NCI-H460 (cell line): ENCODE measurements at regions not wholly inside any gene's neighbourhood (a gene's known extent, or its start where the extent isn't known, plus 50 kb on each side); places are given as distances from the start of the nearest gene placed in this dataset.
"Not testable (repeated sequence)": the region's sequence is repeated elsewhere in the genome, so short reads cannot be mapped to it uniquely, and the experiment has no call there.

ENCODE experiments used
- DNase-seq: peaks from one replicate; pipeline ENCODE4 v3.0.0-alpha.2; 2016; ENCODE audit warnings: low read depth; ENCODE audit errors: extremely low read depth

GRCh38 chr9:108057421-108058134 lies 568.0 kb upstream of the KLF4 start:
- peak; percentile 83 for DNase-seq

GRCh38 chr9:108056805-108057386 lies 567.3 kb upstream of the KLF4 start:
- peak; percentile 71 for DNase-seq

GRCh38 chr9:108056084-108056804 lies 566.7 kb upstream of the KLF4 start:
- peak; percentile 63 for DNase-seq

- no peak for DNase-seq
Measured at GRCh38 chr9:108054131-108054630, 564.6 kb upstream of the KLF4 start.

GRCh38 chr9:108053555-108054061 lies 564.0 kb upstream of the KLF4 start:
- DNase-seq, result no peak

- no peak for DNase-seq
Measured at GRCh38 chr9:108052431-108053080, 563.0 kb upstream of the KLF4 start.

- no peak for DNase-seq
Measured at GRCh38 chr9:108050894-108051293, 561.3 kb upstream of the KLF4 start.

GRCh38 chr9:108049671-108050494 lies 560.3 kb upstream of the KLF4 start:
- DNase-seq, result no peak

GRCh38 chr9:108049026-108049607 lies 559.5 kb upstream of the KLF4 start:
- peak; percentile 91 for DNase-seq

GRCh38 chr9:108048406-108049025 lies 558.9 kb upstream of the KLF4 start:
- no peak for DNase-seq

- DNase-seq, result not testable (repeated sequence)
Measured at GRCh38 chr9:108047777-108048176, 558.2 kb upstream of the KLF4 start.

- DNase-seq, result no peak
Measured at GRCh38 chr9:108047264-108047663, 557.7 kb upstream of the KLF4 start.

GRCh38 chr9:108045851-108046250 lies 556.3 kb upstream of the KLF4 start:
- DNase-seq, result no peak

- DNase-seq, result no peak
Measured at GRCh38 chr9:108043585-108043984, 554.0 kb upstream of the KLF4 start.

- peak; percentile 49 for DNase-seq
Measured at GRCh38 chr9:108041551-108041950, 552.0 kb upstream of the KLF4 start.

- no peak for DNase-seq
Measured at GRCh38 chr9:108040783-108041182, 551.2 kb upstream of the KLF4 start.

GRCh38 chr9:108039493-108039892 lies 549.9 kb upstream of the KLF4 start:
- no peak for DNase-seq

GRCh38 chr9:108039012-108039411 lies 549.4 kb upstream of the KLF4 start:
- no peak for DNase-seq

- no peak for DNase-seq
Measured at GRCh38 chr9:108035487-108035886, 545.9 kb upstream of the KLF4 start.
